OCI-LY1 (cell line): ENCODE measurements at regions not wholly inside any gene's neighbourhood (a gene's known extent, or its start where the extent isn't known, plus 50 kb on each side); places are given as distances from the start of the nearest gene placed in this dataset.

ENCODE experiments used
- H2AFZ ChIP-seq: fragments of 200-600 bp; sonication (generic), shearing (Covaris generic); 2 replicates; pipeline ENCODE4 v1.6.0; 2014; ENCODE audit warnings: antibody characterized with exemption, mild to moderate bottlenecking, low read length
- H3F3A ChIP-seq: fragments of 200-600 bp; sonication (generic), shearing (Covaris generic); 2 replicates; pipeline ENCODE4 v1.6.0; 2014; ENCODE audit warnings: mild to moderate bottlenecking, antibody characterized with exemption, low read length, moderate library complexity; ENCODE audit not compliant: insufficient read depth
- H3K27ac ChIP-seq: fragments of 200-600 bp; sonication (generic); 2 replicates; pipeline ENCODE4 v1.5.1; 2014; ENCODE audit warnings: low read length, mixed run types, mild to moderate bottlenecking, low read depth; ENCODE audit not compliant: poor library complexity, severe bottlenecking
- H3K27me3 ChIP-seq: fragments of 200-600 bp; sonication (generic); 2 replicates; pipeline ENCODE4 v1.6.0; 2014; ENCODE audit warnings: antibody characterized with exemption, mild to moderate bottlenecking, low read length, moderate library complexity; ENCODE audit not compliant: insufficient read depth
- H3K36me3 ChIP-seq: fragments of 200-600 bp; sonication (generic); 2 replicates; pipeline ENCODE4 v1.6.1; 2014; ENCODE audit warnings: mild to moderate bottlenecking, antibody characterized with exemption, low read length, moderate library complexity, mixed read lengths; ENCODE audit not compliant: insufficient read depth
- H3K4me1 ChIP-seq: fragments of 200-600 bp; sonication (generic); 2 replicates; pipeline ENCODE4 v1.5.1; 2014; ENCODE audit warnings: mild to moderate bottlenecking, low read length, moderate library complexity; ENCODE audit not compliant: insufficient read depth, severe bottlenecking
- H3K4me2 ChIP-seq: fragments of 200-600 bp; sonication (generic), shearing (Covaris generic); 2 replicates; pipeline ENCODE4 v1.6.1; 2014; ENCODE audit warnings: low read length
- H3K4me3 ChIP-seq: fragments of 200-600 bp; sonication (generic); 2 replicates; pipeline ENCODE4 v1.5.1; 2014; ENCODE audit warnings: low read length, low read depth, mild to moderate bottlenecking, mixed read lengths; ENCODE audit not compliant: poor library complexity, severe bottlenecking
- H3K79me2 ChIP-seq: fragments of 200-600 bp; shearing (Covaris generic); 2 replicates; pipeline ENCODE4 v1.6.1; 2016; ENCODE audit warnings: mixed run types, low read length, mixed read lengths; ENCODE audit not compliant: insufficient read depth
- H3K9ac ChIP-seq: fragments of 200-600 bp; sonication (generic), shearing (Covaris generic); 2 replicates; pipeline ENCODE4 v1.6.1; 2014; ENCODE audit warnings: mild to moderate bottlenecking, low read length, mixed read lengths
- H3K9me2 ChIP-seq: fragments of 200-600 bp; sonication (generic), shearing (Covaris generic); 2 replicates; pipeline ENCODE4 v1.6.1; 2014; ENCODE audit warnings: low read depth, mild to moderate bottlenecking, low read length, mixed read lengths
- H3K9me3 ChIP-seq: fragments of 200-600 bp; shearing (Covaris generic); 2 replicates; pipeline ENCODE4 v1.6.1; 2014; ENCODE audit warnings: low read length, mixed read lengths
- H4K20me1 ChIP-seq: fragments of 200-600 bp; sonication (generic), shearing (Covaris generic); 2 replicates; pipeline ENCODE4 v1.6.0; 2016; ENCODE audit warnings: mild to moderate bottlenecking, low read length; ENCODE audit not compliant: insufficient read depth
- EZH2 ChIP-seq: fragments of 200-600 bp; sonication (generic), shearing (Covaris generic); IDR thresholded peaks from 2 replicates; pipeline ENCODE4 v1.8.0; 2017; ENCODE audit warnings: borderline replicate concordance, mixed run types, mild to moderate bottlenecking, antibody characterized with exemption, low read length, moderate library complexity, mixed read lengths
- TF ChIP-seq, protein P1 (sequence below): fragments of 200-600 bp; sonication (generic), shearing (Covaris generic); IDR thresholded peaks from 2 replicates; pipeline ENCODE4 v1.5.1; 2017; ENCODE audit warnings: mild to moderate bottlenecking, antibody characterized with exemption, low read length, moderate library complexity, mixed read lengths

DNA sequence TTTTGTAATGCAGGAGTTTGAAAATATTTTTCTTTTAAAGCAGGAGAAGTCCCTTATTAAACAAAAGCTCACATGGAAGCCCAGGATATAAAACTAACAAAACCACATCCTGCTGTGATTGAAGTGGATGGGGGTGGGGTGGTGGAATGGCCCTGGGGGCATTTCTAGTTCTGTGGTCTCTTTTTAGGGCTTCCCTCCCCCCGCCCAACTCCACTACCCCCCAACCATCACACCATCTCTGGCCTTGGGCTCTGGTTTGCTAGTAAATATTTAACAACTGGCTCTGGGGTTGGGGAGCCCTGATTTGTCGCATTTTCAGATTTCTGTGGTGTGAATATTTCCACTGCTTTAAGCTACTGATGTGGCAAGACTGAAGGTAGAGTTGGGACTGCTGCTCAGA, 279.6 kb upstream of the PLET1 start:
- Histone ChIP-seq H3K27ac (no peak overlapping the region), H3K4me2 (no peak overlapping the region), H3K36me3 (no peaks in the 10 kb centered on the region), H2AFZ (no peak overlapping the region), H4K20me1 (no peaks in the 10 kb centered on the region), H3K9me2 (no peaks in the 10 kb centered on the region), H3K79me2 (no peaks in the 10 kb centered on the region), H3K4me1 (no peaks in the 10 kb centered on the region), H3F3A (no peaks in the 10 kb centered on the region), H3K27me3 (no peaks in the 10 kb centered on the region), H3K9ac (no peak overlapping the region), H3K9me3 (no peaks in the 10 kb centered on the region), H3K4me3 (no peak overlapping the region)
- TF ChIP-seq, protein P1, sequence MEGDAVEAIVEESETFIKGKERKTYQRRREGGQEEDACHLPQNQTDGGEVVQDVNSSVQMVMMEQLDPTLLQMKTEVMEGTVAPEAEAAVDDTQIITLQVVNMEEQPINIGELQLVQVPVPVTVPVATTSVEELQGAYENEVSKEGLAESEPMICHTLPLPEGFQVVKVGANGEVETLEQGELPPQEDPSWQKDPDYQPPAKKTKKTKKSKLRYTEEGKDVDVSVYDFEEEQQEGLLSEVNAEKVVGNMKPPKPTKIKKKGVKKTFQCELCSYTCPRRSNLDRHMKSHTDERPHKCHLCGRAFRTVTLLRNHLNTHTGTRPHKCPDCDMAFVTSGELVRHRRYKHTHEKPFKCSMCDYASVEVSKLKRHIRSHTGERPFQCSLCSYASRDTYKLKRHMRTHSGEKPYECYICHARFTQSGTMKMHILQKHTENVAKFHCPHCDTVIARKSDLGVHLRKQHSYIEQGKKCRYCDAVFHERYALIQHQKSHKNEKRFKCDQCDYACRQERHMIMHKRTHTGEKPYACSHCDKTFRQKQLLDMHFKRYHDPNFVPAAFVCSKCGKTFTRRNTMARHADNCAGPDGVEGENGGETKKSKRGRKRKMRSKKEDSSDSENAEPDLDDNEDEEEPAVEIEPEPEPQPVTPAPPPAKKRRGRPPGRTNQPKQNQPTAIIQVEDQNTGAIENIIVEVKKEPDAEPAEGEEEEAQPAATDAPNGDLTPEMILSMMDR = no peak
- TF ChIP-seq EZH2 = no peak

DNA sequence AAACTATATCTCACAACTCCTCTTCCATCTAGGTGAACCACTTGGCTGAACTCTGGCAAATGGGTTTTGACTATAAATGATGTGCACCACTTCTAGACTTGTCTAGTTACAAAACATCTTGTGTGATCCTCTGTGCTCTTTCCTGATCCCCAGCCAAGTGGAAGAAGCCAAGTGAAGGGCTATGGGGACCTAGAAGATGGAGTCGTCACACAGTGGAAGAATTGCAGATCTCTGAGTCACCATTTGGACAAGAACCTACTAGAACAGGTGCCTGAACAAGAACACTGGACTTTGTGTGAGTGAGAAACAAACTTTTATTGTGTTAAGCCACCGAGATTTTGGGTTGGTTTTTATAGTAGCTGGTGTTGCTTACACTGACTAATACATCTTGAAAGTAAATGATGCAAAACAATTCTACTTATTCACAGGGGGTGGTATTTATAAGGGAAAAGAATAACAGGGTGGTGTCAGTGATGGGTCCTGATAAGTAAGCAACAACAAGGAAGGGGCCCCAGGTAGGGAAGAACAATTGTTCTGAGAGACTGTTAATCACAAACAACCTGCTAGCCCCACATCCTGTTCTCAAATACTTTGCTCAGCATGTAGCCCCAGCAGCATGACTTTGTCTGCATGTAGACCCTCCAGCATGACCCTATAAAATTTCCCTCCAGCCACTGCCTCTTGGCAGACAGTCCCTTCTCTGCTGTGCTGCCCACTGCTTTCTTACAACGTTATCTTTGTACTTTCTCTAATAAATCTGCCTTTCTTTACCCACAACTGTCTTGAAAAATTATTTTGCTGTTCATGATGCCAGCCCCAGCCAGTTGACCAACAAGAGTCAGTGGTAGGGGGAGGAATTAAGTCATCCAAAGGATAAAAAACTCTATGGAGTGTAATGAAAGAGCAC, 280.7 kb upstream of the PLET1 start:
- Histone ChIP-seq H3F3A (no peaks in the 10 kb centered on the region), H2AFZ (no peak overlapping the region), H3K9me2 (no peaks in the 10 kb centered on the region), H3K27me3 (no peaks in the 10 kb centered on the region), H3K4me1 (no peaks in the 10 kb centered on the region), H3K27ac (no peak overlapping the region), H3K4me3 (no peak overlapping the region), H3K9me3 (no peaks in the 10 kb centered on the region), H3K4me2 (no peak overlapping the region), H3K79me2 (no peaks in the 10 kb centered on the region), H4K20me1 (no peaks in the 10 kb centered on the region), H3K36me3 (no peaks in the 10 kb centered on the region), H3K9ac (no peak overlapping the region)
- no peak for TF ChIP-seq EZH2
- TF ChIP-seq, protein P1 = no peak

- Histone ChIP-seq H3K9me3 (no peaks in the 10 kb centered on the region), H3K9ac (no peak overlapping the region), H4K20me1 (no peaks in the 10 kb centered on the region), H3K4me2 (no peak overlapping the region), H2AFZ (no peak overlapping the region), H3K27me3 (no peaks in the 10 kb centered on the region), H3K79me2 (no peaks in the 10 kb centered on the region), H3K27ac (no peak overlapping the region), H3K4me1 (no peaks in the 10 kb centered on the region), H3K9me2 (no peaks in the 10 kb centered on the region), H3K36me3 (no peaks in the 10 kb centered on the region), H3K4me3 (no peak overlapping the region), H3F3A (no peaks in the 10 kb centered on the region)
- TF ChIP-seq, protein P1 = no peak
- no peak for TF ChIP-seq EZH2
These were observed 281.8 kb upstream of the PLET1 start for GRCh38 chr11:112542479-112542878.
